ENCODE measurements at regions not wholly inside any gene's neighbourhood (a gene's known extent, or its start where the extent isn't known, plus 50 kb on each side); places are given as distances from the start of the nearest gene placed in this dataset.

GRCh38 chr21:19878133-19878532 lies 1120.1 kb upstream of the NCAM2 start:
- DNase-seq = no peak

GRCh38 chr21:19899645-19900044 lies 1098.6 kb upstream of the NCAM2 start:
- DNase-seq = no peak

- no peak for DNase-seq
These were observed 1098.1 kb upstream of the NCAM2 start for GRCh38 chr21:19900149-19900548.

- no peak for DNase-seq
These were observed 1089.8 kb upstream of the NCAM2 start for GRCh38 chr21:19908390-19908789.

DNA sequence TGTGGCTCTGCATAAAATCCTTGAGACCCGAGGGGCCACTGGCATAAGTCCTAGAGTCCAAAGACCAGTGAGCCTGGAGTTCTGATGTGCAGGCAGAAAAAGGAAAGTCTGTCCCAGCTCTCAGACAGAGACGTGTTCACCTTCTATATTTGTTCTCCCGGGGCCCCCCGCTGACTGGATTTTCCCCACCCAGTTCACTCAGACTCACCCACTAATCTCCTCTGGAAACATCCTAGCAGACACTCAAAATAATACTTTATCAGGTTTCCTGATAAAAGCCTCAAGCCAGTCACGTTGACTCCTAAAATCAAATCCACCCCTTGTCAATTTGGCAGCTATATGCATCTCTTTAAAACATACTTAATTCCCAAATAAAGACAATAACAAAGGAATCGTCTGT lies 1084.2 kb upstream of the NCAM2 start:
- no peak for DNase-seq

DNA sequence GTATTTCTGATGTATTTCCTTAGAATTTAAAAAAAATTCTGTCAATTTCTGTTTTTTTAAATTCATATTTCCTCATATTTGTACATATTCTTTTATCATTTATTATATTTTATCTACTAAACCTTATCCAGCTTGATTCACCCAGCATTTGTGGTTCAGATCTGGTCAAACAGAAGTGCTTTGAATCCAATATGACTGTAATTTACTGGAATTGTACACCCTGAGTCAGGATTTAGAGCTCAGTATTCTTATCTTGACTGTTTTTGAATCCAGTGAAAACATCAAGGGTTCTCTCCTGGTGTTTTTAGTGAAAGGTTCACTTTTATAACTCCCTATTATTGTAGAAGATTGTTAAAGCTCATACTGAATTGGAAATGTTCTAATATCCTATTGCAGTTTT lies 1077.0 kb upstream of the NCAM2 start:
- no peak for DNase-seq

- no peak for DNase-seq
These were observed 1076.1 kb upstream of the NCAM2 start for GRCh38 chr21:19922122-19922521.

DNA sequence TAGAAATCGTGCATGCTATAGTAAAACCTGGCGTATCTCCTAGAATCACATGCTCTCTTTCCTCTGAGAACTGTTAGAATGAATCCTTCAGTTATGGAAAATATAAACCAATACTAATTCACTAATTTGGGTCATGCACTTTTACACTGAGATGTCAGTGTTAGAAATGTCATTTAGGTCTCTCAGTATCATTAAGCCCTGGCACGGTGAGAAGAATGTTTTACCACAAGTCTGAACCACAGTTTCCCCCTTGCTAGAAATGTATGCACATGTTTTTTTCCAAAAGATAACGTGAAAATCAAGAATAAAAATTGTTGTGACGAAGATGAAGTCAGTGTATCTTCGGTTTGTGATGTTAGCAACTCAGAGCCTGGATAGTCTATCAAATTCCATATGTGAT lies 1062.7 kb upstream of the NCAM2 start:
- no peak for DNase-seq

GRCh38 chr21:19937619-19938018 lies 1060.6 kb upstream of the NCAM2 start:
- no peak for DNase-seq

DNA sequence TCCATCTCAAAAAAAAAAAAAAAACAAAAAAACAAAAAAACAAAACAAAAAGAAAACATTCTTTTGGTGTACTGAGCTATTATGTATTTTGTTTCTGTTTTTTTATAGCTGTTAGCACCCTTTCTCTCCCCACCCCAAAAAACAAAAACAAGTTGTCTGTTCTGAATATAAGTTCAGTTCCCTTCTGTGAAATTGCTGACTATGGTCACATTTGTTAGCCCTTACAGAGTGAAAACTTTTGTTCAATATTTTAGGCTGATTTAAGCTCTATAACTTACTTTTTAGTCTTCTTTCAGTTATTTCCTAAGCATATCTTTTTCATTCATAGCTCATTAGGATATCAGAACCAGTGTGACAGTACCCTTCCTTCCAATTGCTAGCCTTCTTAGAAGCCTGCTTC lies 1056.6 kb upstream of the NCAM2 start:
- DNase-seq = no peak

- no peak for DNase-seq
These were observed 1047.9 kb upstream of the NCAM2 start for GRCh38 chr21:19950347-19950746.

- no peak for DNase-seq
These were observed 1029.1 kb upstream of the NCAM2 start for GRCh38 chr21:19969156-19969555.

DNA sequence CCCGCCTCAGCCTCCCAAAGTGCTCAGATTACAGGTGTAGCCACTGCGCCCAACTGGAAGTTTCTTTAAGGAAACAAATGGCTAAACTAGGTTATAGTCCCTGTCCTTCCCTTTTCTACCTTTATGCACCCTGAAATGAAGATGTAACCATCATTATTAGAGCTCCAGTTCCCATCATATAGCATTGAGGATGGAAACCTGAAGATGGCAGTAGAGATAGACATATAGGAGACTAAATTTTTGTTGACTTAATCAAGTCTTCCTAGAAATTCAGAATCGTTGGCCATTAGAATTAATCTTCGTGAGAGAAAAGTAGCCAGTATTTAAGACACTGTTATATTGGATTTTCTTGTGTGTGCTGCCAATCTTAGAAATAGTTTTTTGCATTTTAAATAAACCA lies 1016.3 kb upstream of the NCAM2 start:
- no peak for DNase-seq

DNA sequence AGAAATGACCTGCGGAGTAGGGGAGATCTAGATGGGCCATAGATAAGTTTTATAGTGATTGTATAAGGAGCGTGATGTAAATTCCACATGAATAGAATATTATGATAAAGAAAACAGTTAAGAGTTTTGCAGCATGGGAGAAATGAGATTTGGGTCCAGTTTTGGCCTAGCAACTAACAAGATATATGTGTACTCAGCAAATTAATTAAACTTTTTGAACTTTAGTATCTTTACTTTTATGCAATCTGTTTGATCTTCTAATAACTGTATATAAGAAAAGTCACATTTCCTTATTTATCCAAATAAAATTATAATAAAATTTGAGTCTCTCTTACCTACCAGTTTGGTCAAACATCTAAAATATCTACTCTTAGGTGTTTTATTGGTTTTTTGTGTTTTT lies 1011.8 kb upstream of the NCAM2 start:
- DNase-seq = no peak

- no peak for DNase-seq
These were observed 1010.5 kb upstream of the NCAM2 start for GRCh38 chr21:19987671-19988070.

DNA sequence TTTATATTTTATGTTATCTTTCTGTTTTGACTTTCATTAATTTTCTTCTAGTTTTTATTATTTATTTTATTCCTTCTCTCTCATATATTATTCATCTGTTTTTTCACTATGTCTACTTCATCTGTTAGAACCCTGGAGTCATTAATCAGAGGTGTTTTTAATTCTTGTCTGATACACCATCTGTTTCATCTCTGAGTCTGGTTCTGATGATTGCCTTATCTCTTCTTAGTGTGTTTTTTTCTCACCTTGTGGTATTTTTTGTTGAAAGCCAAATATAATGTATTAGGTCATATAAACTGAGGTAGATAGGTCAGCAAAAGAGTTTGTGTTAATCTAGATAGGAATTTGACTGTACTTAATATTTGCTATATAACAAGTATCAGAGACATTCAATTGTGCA lies 1005.7 kb upstream of the NCAM2 start:
- no peak for DNase-seq

DNA sequence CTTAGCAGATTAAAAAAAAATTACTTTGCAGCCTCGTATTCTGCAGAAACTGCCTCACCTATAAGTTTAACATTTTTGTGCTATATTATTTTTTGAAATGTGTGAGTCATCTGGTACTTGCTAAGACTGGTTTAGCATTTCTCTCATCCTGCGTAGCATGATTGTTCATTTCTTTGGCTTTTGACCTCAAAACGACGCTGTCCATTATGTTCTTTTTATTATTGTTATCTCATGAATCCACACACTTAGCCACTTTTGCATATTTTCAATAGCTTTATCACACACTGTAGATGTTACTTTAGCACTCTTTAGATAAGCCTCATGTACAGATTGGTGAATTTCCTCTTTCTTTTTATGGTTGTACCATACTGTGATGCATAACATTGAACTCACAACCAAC lies 1004.9 kb upstream of the NCAM2 start:
- no peak for DNase-seq

DNA sequence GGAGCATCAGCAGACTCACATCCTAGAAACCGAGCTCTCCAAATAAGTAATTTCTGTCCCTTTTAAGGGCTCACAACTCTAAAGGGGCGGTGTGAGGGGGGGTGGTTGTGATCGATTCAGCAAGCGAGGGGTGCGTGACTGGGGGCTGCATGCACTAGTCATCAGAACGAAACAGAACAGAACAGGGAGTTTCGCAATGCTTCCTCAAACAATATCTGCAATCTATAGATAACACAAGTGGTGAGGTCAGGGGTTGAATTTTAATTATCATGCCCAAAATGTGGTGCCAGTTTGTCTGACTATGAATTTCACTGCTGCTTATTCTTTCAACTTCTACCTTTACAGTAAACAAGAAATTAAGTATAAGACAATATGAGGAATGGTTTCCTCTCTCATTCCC lies 1003.0 kb upstream of the NCAM2 start:
- no peak for DNase-seq

DNA sequence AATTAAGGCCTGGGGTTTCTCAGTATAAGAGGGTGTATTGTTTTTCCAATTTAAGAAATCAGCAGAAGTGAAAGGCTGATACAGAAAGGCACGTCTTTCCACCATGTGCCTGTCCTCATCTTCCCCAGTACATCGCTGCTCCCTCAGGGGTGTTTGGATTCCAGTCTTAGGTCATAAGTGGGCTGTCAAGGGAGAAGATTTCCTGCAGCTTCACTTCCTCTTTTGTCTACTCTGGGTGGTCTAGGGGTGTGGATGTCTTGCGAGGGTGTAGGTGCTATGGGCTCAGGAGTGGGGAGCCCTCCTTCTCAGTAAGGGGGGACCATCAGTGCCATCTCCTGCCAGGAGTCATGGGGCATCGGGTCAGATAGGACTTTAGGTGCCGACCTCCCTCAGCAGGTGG lies 999.8 kb upstream of the NCAM2 start:
- DNase-seq = no peak

DNA sequence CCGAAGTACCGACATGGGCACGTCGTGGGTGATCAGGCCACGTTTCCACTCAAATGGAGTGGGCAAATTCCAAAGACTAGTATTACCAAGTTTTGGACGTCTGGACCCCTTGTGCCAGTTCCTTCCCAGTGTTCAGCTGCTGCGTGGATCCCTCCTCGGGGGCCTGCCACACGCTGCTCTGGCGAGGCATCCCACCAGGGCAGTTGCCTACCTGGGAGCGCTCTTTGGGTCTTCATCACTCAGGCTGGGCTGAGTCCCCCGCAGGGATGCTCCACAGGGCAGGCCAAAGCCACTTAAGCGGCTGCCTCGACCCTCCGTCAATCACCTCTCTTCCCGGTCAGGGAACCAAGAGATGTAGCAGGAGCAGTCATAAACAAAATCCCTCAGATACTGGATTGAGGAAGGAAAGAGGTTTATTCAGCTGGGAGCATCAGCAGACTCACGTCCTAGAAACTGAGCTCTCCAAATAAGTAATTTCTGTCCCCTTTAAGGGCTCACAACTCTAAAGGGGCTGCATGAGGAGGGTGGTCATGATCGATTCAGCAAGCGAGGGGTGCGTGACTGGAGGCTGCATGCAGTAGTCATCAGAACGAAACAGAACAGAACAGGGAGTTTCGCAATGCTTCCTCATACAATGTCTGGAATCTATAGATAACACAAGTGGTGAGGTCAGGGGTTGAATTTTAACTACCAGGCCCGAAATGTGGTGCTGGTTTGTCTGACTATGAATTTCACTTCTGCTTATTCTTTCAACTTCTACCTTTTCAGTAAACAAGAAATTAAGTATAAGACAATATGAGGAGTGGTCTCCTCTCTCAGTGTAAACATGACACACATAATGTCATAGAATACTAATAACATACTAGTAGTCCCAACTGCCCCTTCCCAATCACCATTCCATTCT lies 998.6 kb upstream of the NCAM2 start:
- DNase-seq = no peak

DNA sequence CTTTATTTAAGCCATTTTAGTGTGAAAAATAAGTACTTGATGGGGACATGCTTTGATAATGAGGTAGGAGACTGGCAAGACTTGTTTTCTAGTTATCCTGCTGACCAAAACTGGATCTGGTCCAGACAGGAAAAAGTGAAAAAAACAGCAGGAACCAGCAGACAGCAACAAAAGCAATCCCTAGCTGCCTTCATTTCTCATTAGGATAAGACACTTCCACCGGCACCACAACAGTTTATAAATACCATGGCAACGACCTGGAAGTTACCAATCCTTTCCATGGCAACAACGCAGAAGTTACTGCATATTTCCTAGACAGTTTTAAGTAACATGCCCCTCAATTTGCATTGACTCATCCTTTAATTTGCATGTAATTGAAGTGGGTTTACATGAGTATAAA lies 993.8 kb upstream of the NCAM2 start:
- no peak for DNase-seq

GRCh38 chr21:20010691-20011200 lies 987.5 kb upstream of the NCAM2 start:
- DNase-seq = no peak

DNA sequence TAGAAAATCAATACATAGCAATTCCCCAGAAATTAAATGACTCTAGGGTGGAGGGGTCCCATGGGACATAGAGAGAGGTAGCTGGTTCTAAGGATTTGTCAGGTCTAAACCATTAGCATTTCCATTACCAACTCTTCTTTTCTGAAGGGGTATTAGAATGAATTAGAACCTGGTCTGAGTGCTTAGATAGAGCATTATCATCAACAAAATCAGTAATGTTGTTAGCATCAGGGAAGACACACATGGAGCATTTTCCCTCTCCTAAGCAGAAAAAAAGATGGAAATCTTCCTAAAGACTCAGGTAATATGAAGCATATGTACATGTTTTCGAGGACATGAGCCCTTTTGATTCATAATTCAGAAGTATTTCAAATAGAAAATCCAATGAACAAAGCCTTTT lies 984.4 kb upstream of the NCAM2 start:
- DNase-seq = no peak

DNA sequence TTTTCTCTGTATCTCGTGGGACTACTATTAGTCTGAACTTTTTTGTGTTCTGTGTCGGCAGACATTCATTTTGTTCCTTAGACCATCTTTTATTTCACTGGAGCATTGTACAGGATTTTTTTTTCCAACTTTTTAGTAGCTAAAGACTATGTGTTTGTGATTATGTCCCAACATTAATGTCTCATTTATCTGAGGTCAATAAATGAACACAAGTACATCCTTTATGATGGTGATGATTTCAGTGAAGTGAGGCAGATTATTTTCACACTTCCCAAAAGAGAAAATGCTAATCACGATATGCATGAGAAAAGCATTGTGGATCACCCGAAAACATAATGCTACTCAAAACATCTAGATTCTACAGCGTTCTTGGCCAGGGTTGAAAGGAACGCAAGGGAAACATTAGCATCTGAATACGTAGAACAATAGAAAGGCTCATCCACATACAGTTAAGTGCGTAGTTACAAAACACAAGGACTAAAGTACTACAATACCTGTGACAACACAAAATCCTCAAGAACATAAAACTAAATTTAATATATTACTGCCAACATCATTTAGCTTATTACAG lies 981.7 kb upstream of the NCAM2 start:
- no peak for DNase-seq

GRCh38 chr21:20020026-20020425 lies 978.2 kb upstream of the NCAM2 start:
- no peak for DNase-seq
